Esophagus muscularis mucosa (tissue), 3 donors: ENCODE measurements at regions not wholly inside any gene's neighbourhood (a gene's known extent, or its start where the extent isn't known, plus 50 kb on each side); places are given as distances from the start of the nearest gene placed in this dataset.

Source experiments
- POLR2A ChIP-seq: fragments of 450-650 bp; IDR thresholded peaks from one replicate; pipeline ENCODE4 v1.6.1; 2017; ENCODE audit warnings: antibody characterized with exemption, moderate library complexity, mild to moderate bottlenecking, low read depth
- POLR2AphosphoS5 ChIP-seq, 2 donors: sonication (generic); formaldehyde crosslinking; IDR thresholded peaks; one replicate each; pipeline ENCODE4 v1.6.1; 2017; ENCODE audit warnings: antibody characterized with exemption in 2 of 2
- TF ChIP-seq, protein P1 (sequence below), 3 experiments: fragments of 200-600 bp in 2 of 3; fragments of 450-650 bp in 1 of 3; sonication (generic) in 2 of 3; IDR thresholded peaks; one replicate each; pipeline ENCODE4 v1.5.1; 2017 to 2019; ENCODE audit warnings: antibody characterized with exemption in 3 of 3, mild to moderate bottlenecking in 2 of 3, moderate library complexity in 1 of 3

DNA sequence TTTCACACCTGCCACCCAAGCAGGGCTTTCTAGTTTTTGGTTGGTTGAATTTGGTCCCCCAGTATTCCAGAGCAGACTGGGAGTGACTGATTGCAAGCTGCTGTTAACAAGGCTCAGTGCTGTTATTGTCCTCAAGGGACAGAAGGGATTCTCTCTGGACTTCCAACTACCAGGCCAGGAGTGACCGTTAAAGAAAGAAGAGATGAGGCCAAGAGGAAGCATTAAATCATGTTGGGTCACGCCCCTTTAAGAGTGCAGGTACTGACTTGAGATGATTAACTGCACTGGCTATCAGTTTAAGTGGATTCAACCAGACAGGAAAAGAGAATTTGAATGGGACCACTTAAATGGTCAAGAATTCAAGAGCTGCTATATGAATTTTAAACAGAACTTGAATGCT, 220.8 kb upstream of the PCSK5 start:
- TF ChIP-seq, protein P1, sequence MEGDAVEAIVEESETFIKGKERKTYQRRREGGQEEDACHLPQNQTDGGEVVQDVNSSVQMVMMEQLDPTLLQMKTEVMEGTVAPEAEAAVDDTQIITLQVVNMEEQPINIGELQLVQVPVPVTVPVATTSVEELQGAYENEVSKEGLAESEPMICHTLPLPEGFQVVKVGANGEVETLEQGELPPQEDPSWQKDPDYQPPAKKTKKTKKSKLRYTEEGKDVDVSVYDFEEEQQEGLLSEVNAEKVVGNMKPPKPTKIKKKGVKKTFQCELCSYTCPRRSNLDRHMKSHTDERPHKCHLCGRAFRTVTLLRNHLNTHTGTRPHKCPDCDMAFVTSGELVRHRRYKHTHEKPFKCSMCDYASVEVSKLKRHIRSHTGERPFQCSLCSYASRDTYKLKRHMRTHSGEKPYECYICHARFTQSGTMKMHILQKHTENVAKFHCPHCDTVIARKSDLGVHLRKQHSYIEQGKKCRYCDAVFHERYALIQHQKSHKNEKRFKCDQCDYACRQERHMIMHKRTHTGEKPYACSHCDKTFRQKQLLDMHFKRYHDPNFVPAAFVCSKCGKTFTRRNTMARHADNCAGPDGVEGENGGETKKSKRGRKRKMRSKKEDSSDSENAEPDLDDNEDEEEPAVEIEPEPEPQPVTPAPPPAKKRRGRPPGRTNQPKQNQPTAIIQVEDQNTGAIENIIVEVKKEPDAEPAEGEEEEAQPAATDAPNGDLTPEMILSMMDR (IDR thresholded peaks at IDR 0.05), result no peak
- TF ChIP-seq POLR2A (no peak), POLR2AphosphoS5 (IDR thresholded peaks at IDR 0.05) (no peak)
